GM21360 (cell line): ENCODE measurements at regions not wholly inside any gene's neighbourhood (a gene's known extent, or its start where the extent isn't known, plus 50 kb on each side); places are given as distances from the start of the nearest gene placed in this dataset.
"Not testable (repeated sequence)": the region's sequence is repeated elsewhere in the genome, so short reads cannot be mapped to it uniquely, and the experiment has no call there.

ENCODE experiments used
- ATAC-seq: cut with Tn5 transposase; IDR thresholded peaks from one replicate; pipeline ENCODE4 v1.9.1; 2021; ENCODE audit warnings: mild to moderate bottlenecking, moderate library complexity; ENCODE audit not compliant: unreplicated experiment

DNA sequence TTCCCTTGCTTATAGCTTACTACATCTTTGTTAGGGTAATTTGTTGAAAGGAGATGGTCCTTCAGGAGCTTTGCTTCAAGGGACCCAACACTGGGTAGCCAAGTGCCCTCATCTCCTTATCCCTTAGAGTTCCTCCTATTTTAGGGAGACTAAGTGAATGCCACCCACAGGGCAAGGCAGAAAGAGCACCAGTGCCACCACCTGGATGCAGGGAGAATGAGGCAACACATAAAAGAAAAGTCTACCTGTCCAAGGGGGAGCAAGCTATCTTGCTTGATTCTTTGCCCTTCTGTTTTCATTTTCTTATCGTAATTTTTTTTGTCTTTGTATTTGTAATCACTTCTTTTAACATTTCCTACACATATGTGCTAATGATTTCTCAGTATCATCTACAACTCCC is 205.5 kb downstream of the NPR3 start:
- ATAC-seq: no peak

- ATAC-seq: no peak
Observed at GRCh38 chr5:32928761-32929160, 217.6 kb downstream of the NPR3 start.

DNA sequence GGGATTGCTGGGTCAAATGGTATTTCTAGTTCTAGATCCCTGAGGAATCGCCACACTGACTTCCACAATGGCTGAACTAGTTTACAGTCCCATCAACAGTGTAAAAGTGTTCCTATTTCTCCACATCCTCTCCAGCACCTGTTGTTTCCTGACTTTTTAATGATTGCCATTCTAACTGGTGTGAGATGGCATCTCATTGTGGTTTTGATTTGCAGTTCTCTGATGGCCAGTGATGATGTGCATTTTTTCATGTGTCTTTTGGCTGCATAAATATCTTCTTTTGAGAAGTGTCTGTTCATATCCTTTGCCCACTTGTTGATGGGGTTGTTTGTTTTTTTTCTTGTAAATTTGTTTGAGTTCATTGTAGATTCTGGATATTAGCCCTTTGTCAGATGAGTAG is 220.3 kb downstream of the NPR3 start:
- not testable (repeated sequence) for ATAC-seq

DNA sequence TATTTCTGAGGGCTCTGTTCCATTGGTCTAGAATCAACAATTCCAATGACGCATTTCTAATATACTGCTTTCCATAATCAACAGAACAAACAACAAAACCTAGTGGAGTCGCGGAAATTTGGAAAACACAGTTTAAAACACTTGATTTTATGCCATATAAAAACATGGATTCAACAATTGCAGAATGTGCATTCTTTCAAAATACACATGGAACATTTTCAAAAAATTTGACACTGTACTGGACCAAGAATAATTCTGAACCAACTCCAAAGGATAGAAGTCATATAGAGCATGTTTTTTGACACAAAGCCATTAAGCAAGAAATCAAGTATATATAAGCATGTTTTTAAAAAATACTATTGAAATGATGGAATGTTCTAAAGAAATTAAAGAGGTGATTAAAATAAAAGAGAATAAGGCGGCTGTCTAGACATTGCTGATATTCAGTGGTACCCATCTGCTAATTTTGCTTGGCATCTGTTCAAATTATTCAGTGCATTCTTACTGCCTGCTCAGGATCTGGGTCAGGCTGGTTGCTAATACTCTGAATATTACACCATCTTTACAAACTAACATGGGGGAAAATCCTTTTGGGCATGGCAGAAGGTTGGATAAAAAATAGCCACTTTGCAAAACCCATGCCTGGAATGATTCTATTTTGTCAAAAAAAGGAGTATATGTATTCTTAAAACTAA is 221.3 kb downstream of the NPR3 start:
- no peak for ATAC-seq

DNA sequence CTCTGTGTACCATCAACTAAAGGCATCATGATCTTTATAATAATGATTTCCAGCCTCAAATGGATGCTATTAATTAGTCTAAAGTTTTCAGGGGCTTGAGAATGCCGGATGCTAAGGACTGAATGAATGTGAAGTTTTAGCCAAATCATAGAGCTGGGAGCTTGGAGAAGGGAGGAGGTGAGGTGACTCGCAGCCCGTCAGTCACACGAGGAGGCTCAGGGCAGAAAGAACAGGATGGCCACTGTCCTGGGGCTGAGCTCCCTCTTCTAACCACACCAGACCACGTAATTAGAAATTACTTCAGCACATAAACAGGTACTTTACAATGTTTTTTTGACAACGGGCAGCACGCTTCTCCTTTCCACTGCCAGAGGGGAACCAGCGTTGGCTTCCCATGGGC is 222.6 kb downstream of the NPR3 start:
- ATAC-seq: no peak

- no peak for ATAC-seq
Observed at GRCh38 chr5:32934529-32934928, 223.4 kb downstream of the NPR3 start.

DNA sequence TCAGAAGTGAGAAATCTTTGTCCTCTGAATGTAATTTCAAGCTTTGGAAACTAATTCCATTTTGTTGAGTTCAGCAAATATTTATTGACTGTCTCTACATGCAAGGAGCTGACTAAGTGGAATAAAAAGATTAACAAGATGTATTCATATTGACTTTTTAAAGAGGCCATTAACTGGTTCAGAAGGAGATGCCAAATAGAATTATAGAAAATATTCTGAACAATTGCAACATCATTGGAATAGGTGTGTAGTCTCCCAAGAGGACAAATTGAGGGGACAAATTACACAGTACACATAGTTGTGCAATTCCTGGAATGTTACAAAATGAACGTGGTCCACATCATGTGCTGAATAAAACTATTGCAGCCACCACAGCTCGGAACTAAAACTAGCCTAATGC is 224.2 kb downstream of the NPR3 start:
- no peak for ATAC-seq

GRCh38 chr5:32936329-32936728 is 225.2 kb downstream of the NPR3 start:
- no peak for ATAC-seq

DNA sequence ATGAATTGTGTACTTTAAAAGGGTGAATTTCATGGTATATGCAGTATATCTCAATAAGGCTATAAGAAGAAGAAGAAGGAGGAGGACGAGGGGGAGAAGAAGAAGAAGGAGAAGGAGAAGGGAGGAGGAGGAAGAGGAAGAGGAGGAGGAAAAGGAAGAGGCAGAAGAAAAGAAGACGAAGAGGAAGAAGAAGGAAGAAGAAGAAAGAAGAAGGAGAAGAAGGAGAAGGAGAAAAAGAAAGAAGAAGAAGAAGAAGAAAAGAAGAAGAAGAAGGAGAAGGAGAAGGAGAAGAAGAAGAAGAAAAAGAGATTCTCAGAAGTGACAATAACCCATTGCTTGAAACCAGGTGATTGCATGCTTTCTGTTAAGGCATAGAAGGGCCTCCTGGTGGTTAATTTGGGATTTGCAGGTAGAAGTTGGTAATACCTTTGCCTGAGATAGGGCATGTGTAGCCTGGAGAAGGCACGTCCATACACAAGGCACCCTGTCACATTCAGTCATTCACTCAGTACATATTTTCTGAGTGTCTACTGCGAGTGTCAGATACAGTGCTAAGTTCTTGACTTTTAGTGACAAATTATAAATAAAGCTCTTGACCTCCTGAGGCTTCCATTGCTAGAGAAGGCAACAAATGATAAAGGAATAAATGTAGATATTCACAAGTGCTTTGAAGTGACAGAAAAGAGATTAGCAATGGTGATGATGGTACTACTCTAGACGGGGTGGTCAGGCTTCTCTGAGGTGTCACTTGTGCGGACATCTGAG is 231.3 kb downstream of the NPR3 start:
- no peak for ATAC-seq

GRCh38 chr5:32949286-32949970 is 238.3 kb downstream of the NPR3 start:
- ATAC-seq: no peak

DNA sequence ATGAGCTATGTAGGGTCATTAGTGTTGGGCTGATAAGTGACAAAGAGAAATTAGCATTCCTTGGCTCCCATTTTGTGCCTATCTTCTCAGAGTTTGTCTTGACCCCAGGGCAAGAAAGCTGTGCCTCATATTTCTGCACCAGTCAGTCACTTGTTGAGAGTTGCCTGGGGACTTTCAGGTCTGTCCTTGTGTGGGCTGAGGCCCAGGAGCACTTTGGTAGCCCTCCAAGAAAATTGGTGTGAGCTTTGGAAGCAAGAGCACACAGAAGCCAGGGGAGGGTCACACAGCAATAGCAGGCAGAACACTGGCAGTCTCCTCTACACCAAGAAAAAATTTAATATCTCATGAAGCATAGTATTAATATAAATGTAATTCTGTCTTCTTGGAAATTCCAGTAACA is 239.9 kb downstream of the NPR3 start:
- no peak for ATAC-seq

DNA sequence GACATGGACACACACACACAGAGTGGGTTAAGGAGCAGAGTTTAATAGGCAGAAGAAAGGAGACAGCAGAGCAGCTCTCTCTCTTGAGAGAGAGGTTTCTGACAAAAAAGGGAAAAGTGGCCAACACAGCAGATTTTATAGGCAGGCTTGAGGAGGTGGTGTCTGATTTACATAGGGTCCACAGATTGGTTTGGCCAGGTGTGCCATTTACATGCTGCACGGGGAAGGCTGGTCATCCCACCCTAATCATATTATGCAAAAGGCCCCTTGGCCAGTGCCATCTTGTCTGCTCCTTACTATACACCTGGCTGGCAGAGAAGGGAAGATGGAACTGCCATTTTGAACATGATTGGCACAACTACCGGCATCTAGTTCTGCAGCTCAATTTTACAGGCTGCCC is 240.8 kb downstream of the NPR3 start:
- no peak for ATAC-seq

DNA sequence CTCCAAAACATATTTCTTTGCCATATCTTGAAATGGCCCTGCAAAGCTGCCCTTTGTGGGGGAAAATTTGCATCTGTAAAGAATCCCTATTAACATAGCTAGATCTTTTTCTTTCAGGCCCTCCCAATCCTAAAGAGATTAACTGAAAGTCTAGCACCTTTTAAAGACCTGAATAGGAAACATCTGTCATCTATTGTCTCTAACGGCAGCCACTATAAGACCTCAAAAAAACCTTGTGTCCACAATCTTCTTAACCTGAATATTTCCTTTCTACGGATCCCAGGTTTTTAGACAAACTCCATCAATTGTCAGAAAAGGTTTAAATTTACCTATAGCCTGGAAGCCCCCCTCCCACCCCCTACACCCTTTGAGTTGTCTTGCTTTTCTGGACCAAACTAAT is 241.3 kb downstream of the NPR3 start:
- not testable (repeated sequence) for ATAC-seq

- ATAC-seq: no peak
Observed at GRCh38 chr5:32953694-32954093, 242.6 kb downstream of the NPR3 start.

DNA sequence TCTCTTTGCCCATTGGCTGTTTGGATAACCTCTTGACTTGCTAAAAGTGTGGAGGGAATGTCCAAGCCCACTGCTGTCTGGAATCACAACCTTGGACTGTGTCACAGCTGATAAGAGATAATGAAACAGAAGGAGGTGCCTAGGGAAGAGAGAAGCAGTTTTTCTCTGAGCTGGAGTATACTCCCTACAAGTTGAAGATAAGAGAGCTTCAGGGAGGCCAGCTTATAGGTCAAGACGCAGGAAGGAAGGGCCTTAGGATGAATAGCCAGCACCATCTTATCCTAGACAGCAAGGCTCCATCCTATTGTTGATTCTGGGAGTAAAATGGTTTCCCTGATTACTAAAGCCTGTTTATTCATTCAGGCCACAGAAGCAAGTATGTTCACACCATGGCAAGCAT is 244.7 kb downstream of the NPR3 start:
- ATAC-seq: no peak

- ATAC-seq: no peak
Observed at GRCh38 chr5:32960340-32961058, 249.4 kb downstream of the NPR3 start.

DNA sequence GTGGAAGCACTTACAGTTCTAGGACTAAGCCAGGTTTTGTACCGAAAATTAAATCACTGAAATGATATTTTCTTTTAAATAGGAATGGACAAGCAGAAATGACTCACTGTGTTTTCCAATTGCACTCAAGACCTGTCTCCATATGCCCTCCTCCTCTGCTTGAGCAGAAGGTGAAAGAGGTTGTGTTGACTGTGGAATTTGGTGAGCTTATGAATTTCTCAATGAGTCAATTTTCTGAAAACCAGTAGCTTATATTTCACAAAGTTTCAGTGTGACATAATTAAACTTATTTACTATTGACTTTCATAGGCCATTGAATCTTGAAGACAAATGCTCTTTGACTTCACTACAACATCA is 249.9 kb downstream of the NPR3 start:
- no peak for ATAC-seq

- ATAC-seq: no peak
Observed at GRCh38 chr5:32964261-32964660, 253.1 kb downstream of the NPR3 start.

GRCh38 chr5:32973646-32974045 is 262.5 kb downstream of the NPR3 start:
- ATAC-seq: no peak

- no peak for ATAC-seq
Observed at GRCh38 chr5:32975656-32976375, 264.7 kb downstream of the NPR3 start.

- ATAC-seq: no peak
Observed at GRCh38 chr5:32981061-32981460, 269.9 kb downstream of the NPR3 start.
